GM21526 (cell line): ENCODE measurements at regions not wholly inside any gene's neighbourhood (a gene's known extent, or its start where the extent isn't known, plus 50 kb on each side); places are given as distances from the start of the nearest gene placed in this dataset.
"Not testable (repeated sequence)": the region's sequence is repeated elsewhere in the genome, so short reads cannot be mapped to it uniquely, and the experiment has no call there.

Experiments
- ATAC-seq: cut with Tn5 transposase; IDR thresholded peaks from one replicate; pipeline ENCODE4 v1.9.1; 2021; ENCODE audit warnings: moderate library complexity; ENCODE audit not compliant: unreplicated experiment, low FRiP score

GRCh38 chr9:119951591-119951990, 582.4 kb upstream of the BRINP1 start:
- ATAC-seq = no peak

- no peak for ATAC-seq
Measured at GRCh38 chr9:119951090-119951489, 581.9 kb upstream of the BRINP1 start.

- no peak for ATAC-seq
Measured at GRCh38 chr9:119945686-119946085, 576.5 kb upstream of the BRINP1 start.

GRCh38 chr9:119941091-119941490, 571.9 kb upstream of the BRINP1 start:
- ATAC-seq = no peak

- no peak for ATAC-seq
Measured at GRCh38 chr9:119938871-119939270, 569.6 kb upstream of the BRINP1 start.

- ATAC-seq = no peak
Measured at GRCh38 chr9:119934497-119934896, 565.3 kb upstream of the BRINP1 start.

GRCh38 chr9:119933191-119933590, 564.0 kb upstream of the BRINP1 start:
- ATAC-seq = no peak

GRCh38 chr9:119924736-119925135, 555.5 kb upstream of the BRINP1 start:
- ATAC-seq = no peak

GRCh38 chr9:119917175-119917574, 547.9 kb upstream of the BRINP1 start:
- no peak for ATAC-seq

- ATAC-seq = no peak
Measured at GRCh38 chr9:119907056-119907455, 537.8 kb upstream of the BRINP1 start.

- ATAC-seq = no peak
Measured at GRCh38 chr9:119905724-119906123, 536.5 kb upstream of the BRINP1 start.

- ATAC-seq = no peak
Measured at GRCh38 chr9:119903851-119904250, 534.6 kb upstream of the BRINP1 start.

GRCh38 chr9:119902611-119903010, 533.4 kb upstream of the BRINP1 start:
- no peak for ATAC-seq

GRCh38 chr9:119898316-119898715, 529.1 kb upstream of the BRINP1 start:
- no peak for ATAC-seq

- no peak for ATAC-seq
Measured at GRCh38 chr9:119884438-119884837, 515.2 kb upstream of the BRINP1 start.

- ATAC-seq = no peak
Measured at GRCh38 chr9:119881898-119882297, 512.7 kb upstream of the BRINP1 start.

GRCh38 chr9:119880361-119880760, 511.1 kb upstream of the BRINP1 start:
- no peak for ATAC-seq

GRCh38 chr9:119877306-119877705, 508.1 kb upstream of the BRINP1 start:
- ATAC-seq = no peak

- ATAC-seq = no peak
Measured at GRCh38 chr9:119873877-119874276, 504.6 kb upstream of the BRINP1 start.

GRCh38 chr9:119870251-119870650, 501.0 kb upstream of the BRINP1 start:
- not testable (repeated sequence) for ATAC-seq

GRCh38 chr9:119868694-119869093, 499.5 kb upstream of the BRINP1 start:
- ATAC-seq = no peak

GRCh38 chr9:119861842-119862241, 492.6 kb upstream of the BRINP1 start:
- ATAC-seq = no peak

GRCh38 chr9:119859128-119859527, 489.9 kb upstream of the BRINP1 start:
- no peak for ATAC-seq
